Astrocyte (in vitro differentiated cells and primary cell): ENCODE measurements at regions not wholly inside any gene's neighbourhood (a gene's known extent, or its start where the extent isn't known, plus 50 kb on each side); places are given as distances from the start of the nearest gene placed in this dataset.

Source experiments
- DNase-seq: peaks from one replicate; pipeline ENCODE4 v3.0.0-alpha.2; 2010; ENCODE audit warnings: low read depth
- FAIRE-seq: peaks from 2 replicates; lab custom pipeline; 2011; peaks lifted over from hg19 to GRCh38; lab: Jason Lieb, UNC
- H2AFZ ChIP-seq: 2 replicates; pipeline ENCODE4 v1.6.0; 2012; ENCODE audit warnings: low read depth, low read length, inconsistent platforms
- H3K27ac ChIP-seq: 2 replicates; pipeline ENCODE4 v1.5.1; 2011; ENCODE audit warnings: low read depth, low read length, inconsistent platforms
- H3K27me3 ChIP-seq: 2 replicates; pipeline ENCODE4 v1.6.0; 2011; ENCODE audit warnings: low read length, inconsistent platforms; ENCODE audit not compliant: insufficient read depth
- H3K36me3 ChIP-seq: 2 replicates; pipeline ENCODE4 v1.5.1; 2011; ENCODE audit warnings: low read length, inconsistent platforms; ENCODE audit not compliant: insufficient read depth
- H3K4me1 ChIP-seq: 2 replicates; pipeline ENCODE4 v1.5.1; 2011; ENCODE audit warnings: low read length, inconsistent platforms; ENCODE audit not compliant: insufficient read depth
- H3K4me2 ChIP-seq: 2 replicates; pipeline ENCODE4 v1.6.0; 2012; ENCODE audit warnings: low read length, inconsistent platforms
- H3K4me3 ChIP-seq: 2 replicates; pipeline ENCODE4 v1.5.1; 2011; ENCODE audit warnings: low read depth, mild to moderate bottlenecking, low read length, inconsistent platforms; ENCODE audit not compliant: insufficient read depth
- H3K79me2 ChIP-seq: 2 replicates; pipeline ENCODE4 v1.6.0; 2012; ENCODE audit warnings: mild to moderate bottlenecking, low read length, inconsistent platforms; ENCODE audit not compliant: insufficient read depth
- H3K9ac ChIP-seq: 2 replicates; pipeline ENCODE4 v1.6.0; 2012; ENCODE audit warnings: mild to moderate bottlenecking, low read length, inconsistent platforms
- H3K9me3 ChIP-seq: 2 replicates; pipeline ENCODE4 v1.5.1; 2012; ENCODE audit warnings: low read depth, mild to moderate bottlenecking, low read length, inconsistent platforms; ENCODE audit not compliant: insufficient read depth
- H4K20me1 ChIP-seq: 2 replicates; pipeline ENCODE4 v1.6.0; 2012; ENCODE audit warnings: low read length, inconsistent platforms; ENCODE audit not compliant: insufficient read depth
- H3K27ac Mint-ChIP-seq: one replicate; pipeline ENCODE4 v1.8.0; 2021; ENCODE audit warnings: mild to moderate bottlenecking, mixed read lengths; ENCODE audit not compliant: unreplicated experiment
- H3K27me3 Mint-ChIP-seq: one replicate; pipeline ENCODE4 v1.8.0; 2021; ENCODE audit warnings: low read depth, mixed read lengths; ENCODE audit not compliant: unreplicated experiment
- H3K36me3 Mint-ChIP-seq: one replicate; pipeline ENCODE4 v1.8.0; 2021; ENCODE audit warnings: low read depth, mixed read lengths; ENCODE audit not compliant: unreplicated experiment
- H3K4me1 Mint-ChIP-seq: one replicate; pipeline ENCODE4 v1.8.0; 2021; ENCODE audit warnings: low read depth, mixed read lengths; ENCODE audit not compliant: unreplicated experiment
- H3K4me3 Mint-ChIP-seq: one replicate; pipeline ENCODE4 v1.8.0; 2021; ENCODE audit warnings: mild to moderate bottlenecking, moderate library complexity, mixed read lengths; ENCODE audit not compliant: unreplicated experiment
- H3K9me3 Mint-ChIP-seq: one replicate; pipeline ENCODE4 v1.8.0; 2021; ENCODE audit warnings: mild to moderate bottlenecking, mixed read lengths; ENCODE audit not compliant: unreplicated experiment
- CTCF ChIP-seq: IDR thresholded peaks from 2 replicates; pipeline ENCODE4 v1.5.1; 2011; ENCODE audit warnings: low read depth, mild to moderate bottlenecking, inconsistent platforms, low read length, moderate library complexity; ENCODE audit not compliant: insufficient read depth
- EZH2 ChIP-seq: IDR thresholded peaks from 2 replicates; pipeline ENCODE4 v1.6.1; 2012; ENCODE audit warnings: mild to moderate bottlenecking, low read length, inconsistent platforms; ENCODE audit not compliant: insufficient read depth

- peaks cover 7% of the 10 kb centered on the region for H3K27me3 Mint-ChIP-seq
- no peaks in the 10 kb centered on the region for H3K9me3 ChIP-seq
- no peak overlapping the region for H3K4me2 ChIP-seq
- TF ChIP-seq CTCF, result no peak
- no peak for TF ChIP-seq EZH2
- no peaks in the 10 kb centered on the region for H3K36me3 ChIP-seq
- no peak overlapping the region for H3K27ac ChIP-seq
- no peak for DNase-seq
- no peak for FAIRE-seq
- H3K27me3 ChIP-seq, result no peaks in the 10 kb centered on the region
- H3K9ac ChIP-seq, result no peak overlapping the region
- H3K4me3 ChIP-seq, result no peak overlapping the region
- no peaks in the 10 kb centered on the region for H3K4me1 Mint-ChIP-seq
- H3K79me2 ChIP-seq, result no peaks in the 10 kb centered on the region
- H3K36me3 Mint-ChIP-seq, result no peaks in the 10 kb centered on the region
- no peaks in the 10 kb centered on the region for H4K20me1 ChIP-seq
- no peaks in the 10 kb centered on the region for H3K9me3 Mint-ChIP-seq
- H3K4me1 ChIP-seq, result no peaks in the 10 kb centered on the region
- H3K4me3 Mint-ChIP-seq, result no peak overlapping the region
- H3K27ac Mint-ChIP-seq, result no peak overlapping the region
- no peak overlapping the region for H2AFZ ChIP-seq
Measured at GRCh38 chr10:6944436-6944835, 364.4 kb upstream of the PRKCQ start.

GRCh38 chr10:6938384-6938783 is 358.3 kb upstream of the PRKCQ start:
- no peaks in the 10 kb centered on the region for H3K36me3 Mint-ChIP-seq

More at GRCh38 chr10:6938384-6938783, 358.3 kb upstream of the PRKCQ start:
- peaks cover 8% of the 10 kb centered on the region for H3K27me3 Mint-ChIP-seq
- H3K9me3 Mint-ChIP-seq, result peaks cover 8% of the 10 kb centered on the region
- Histone ChIP-seq H2AFZ (no peak overlapping the region), H3K27me3 (peaks cover 3% of the 10 kb centered on the region), H3K79me2 (no peaks in the 10 kb centered on the region), H3K4me2 (no peak overlapping the region), H3K36me3 (no peaks in the 10 kb centered on the region), H4K20me1 (no peaks in the 10 kb centered on the region), H3K27ac (no peak overlapping the region), H3K4me1 (no peaks in the 10 kb centered on the region), H3K4me3 (no peak overlapping the region), H3K9ac (no peak overlapping the region), H3K9me3 (no peaks in the 10 kb centered on the region)
- no peak overlapping the region for H3K4me3 Mint-ChIP-seq
- FAIRE-seq (no peak), DNase-seq (no peak)
- TF ChIP-seq CTCF, result no peak
- no peak for TF ChIP-seq EZH2
- no peaks in the 10 kb centered on the region for H3K4me1 Mint-ChIP-seq
- H3K27ac Mint-ChIP-seq, result no peak overlapping the region
